ENCODE measurements at regions not wholly inside any gene's neighbourhood (a gene's known extent, or its start where the extent isn't known, plus 50 kb on each side); places are given as distances from the start of the nearest gene placed in this dataset.

DNA sequence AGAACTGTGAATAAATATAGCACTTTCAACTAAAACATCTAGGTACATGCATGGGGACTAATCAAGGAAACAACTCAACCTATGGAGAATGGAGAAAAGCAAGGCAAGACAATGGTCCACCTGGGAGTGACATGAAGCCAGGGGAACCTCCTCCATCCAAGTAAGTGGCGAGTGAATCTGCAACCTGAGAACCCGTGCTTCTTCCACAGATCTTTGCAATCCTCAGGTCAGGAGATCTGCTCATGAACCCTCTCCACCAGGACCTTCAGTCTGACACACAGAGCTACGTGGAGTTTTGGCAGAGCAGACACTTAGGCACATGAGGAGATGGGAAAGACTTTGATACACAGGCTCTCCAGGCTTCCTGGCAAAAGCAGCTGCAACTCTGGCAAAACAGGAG is 58.8 kb upstream of the KHDRBS2 start:
- no peak overlapping the region for H3K27ac ChIP-seq
- intact Hi-C loops (cut with DNase I): no loop called here
- no peaks in the 10 kb centered on the region for H3K36me3 ChIP-seq
- TF ChIP-seq, protein P1, sequence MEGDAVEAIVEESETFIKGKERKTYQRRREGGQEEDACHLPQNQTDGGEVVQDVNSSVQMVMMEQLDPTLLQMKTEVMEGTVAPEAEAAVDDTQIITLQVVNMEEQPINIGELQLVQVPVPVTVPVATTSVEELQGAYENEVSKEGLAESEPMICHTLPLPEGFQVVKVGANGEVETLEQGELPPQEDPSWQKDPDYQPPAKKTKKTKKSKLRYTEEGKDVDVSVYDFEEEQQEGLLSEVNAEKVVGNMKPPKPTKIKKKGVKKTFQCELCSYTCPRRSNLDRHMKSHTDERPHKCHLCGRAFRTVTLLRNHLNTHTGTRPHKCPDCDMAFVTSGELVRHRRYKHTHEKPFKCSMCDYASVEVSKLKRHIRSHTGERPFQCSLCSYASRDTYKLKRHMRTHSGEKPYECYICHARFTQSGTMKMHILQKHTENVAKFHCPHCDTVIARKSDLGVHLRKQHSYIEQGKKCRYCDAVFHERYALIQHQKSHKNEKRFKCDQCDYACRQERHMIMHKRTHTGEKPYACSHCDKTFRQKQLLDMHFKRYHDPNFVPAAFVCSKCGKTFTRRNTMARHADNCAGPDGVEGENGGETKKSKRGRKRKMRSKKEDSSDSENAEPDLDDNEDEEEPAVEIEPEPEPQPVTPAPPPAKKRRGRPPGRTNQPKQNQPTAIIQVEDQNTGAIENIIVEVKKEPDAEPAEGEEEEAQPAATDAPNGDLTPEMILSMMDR (IDR thresholded peaks at IDR 0.05): no peak
- H3K4me3 ChIP-seq: no peak overlapping the region
- H3K27me3 ChIP-seq: no peaks in the 10 kb centered on the region
- DNase-seq (ENCODE audit: low spot score in 2 of 2): no peak
- H3K4me1 ChIP-seq: no peaks in the 10 kb centered on the region
- H3K9me3 ChIP-seq: no peaks in the 10 kb centered on the region

DNA sequence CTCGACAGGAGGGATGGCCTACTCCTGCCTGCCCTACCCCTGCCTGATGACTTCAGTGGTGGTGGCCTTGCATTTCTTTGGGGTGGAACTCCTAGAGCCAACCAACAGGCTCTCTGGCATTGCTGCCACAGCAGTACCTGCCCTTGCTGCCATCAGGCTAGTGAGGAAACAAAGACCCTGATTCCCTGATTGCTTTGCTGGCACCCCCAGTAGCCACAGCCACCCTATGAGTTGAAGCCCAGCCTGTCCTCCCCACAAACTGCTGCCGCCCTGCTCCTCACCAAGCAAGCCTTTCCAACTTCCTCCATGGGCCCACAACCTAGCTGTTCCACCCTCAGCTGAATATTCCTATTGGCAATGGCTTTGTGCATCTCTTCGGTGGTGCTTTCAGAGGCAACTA is 52.5 kb upstream of the KHDRBS2 start:
- no peak for DNase-seq (ENCODE audit: low spot score in 2 of 2)

More for the DNA sequence above, 52.5 kb upstream of the KHDRBS2 start:
- Histone ChIP-seq H3K4me1 (no peaks in the 10 kb centered on the region), H3K4me3 (no peak overlapping the region), H3K9me3 (no peaks in the 10 kb centered on the region), H3K27ac (no peak overlapping the region), H3K36me3 (no peaks in the 10 kb centered on the region), H3K27me3 (no peaks in the 10 kb centered on the region)
- intact Hi-C loops (cut with DNase I): no loop called here
- TF ChIP-seq, protein P1 (IDR thresholded peaks at IDR 0.05): no peak

Measured in ascending aorta (tissue), 2 donors.